HEK293 (cell line): ENCODE measurements at regions not wholly inside any gene's neighbourhood (a gene's known extent, or its start where the extent isn't known, plus 50 kb on each side); places are given as distances from the start of the nearest gene placed in this dataset.

Source experiments
- CTCF ChIA-PET: fragments of 350-600 bp; formaldehyde crosslinking; extraction: SDS; loops from one replicate; lab custom pipeline; 2021; ENCODE audit warnings: antibody characterized with exemption; lab: Yijun Ruan, JAX
- POLR2A ChIA-PET: fragments of 300-600 bp; formaldehyde crosslinking; extraction: SDS; loops from one replicate; lab custom pipeline; 2020; ENCODE audit warnings: antibody characterized with exemption, inconsistent platforms; lab: Yijun Ruan, JAX
- H3K27ac ChIP-seq: fragments of 200-500 bp; sonication (Bioruptor generic); 2 replicates; pipeline ENCODE4 v1.5.1; 2014; ENCODE audit warnings: low read depth, low read length, control low read depth, inconsistent platforms; ENCODE audit errors: extremely low read depth
- H3K36me3 ChIP-seq, 2 experiments: fragments of 200-500 bp in 1 of 2; sonication (Bioruptor generic) in 1 of 2; 1 replicate in 1 of 2; 2 replicates in 1 of 2; pipeline ENCODE4 v1.5.1; 2014 to 2017; ENCODE audit warnings: inconsistent platforms in 2 of 2, low read length in 2 of 2; ENCODE audit not compliant: control insufficient read depth in 2 of 2, insufficient read depth in 1 of 2
- H3K4me1 ChIP-seq: fragments of 200-500 bp; sonication (Bioruptor generic); 2 replicates; pipeline ENCODE4 v1.5.1; 2014; ENCODE audit warnings: mild to moderate bottlenecking, low read length, inconsistent platforms; ENCODE audit not compliant: control insufficient read depth, insufficient read depth
- H3K4me3 ChIP-seq: 2 replicates; pipeline ENCODE4 v1.5.1; 2011; ENCODE audit warnings: low read depth, mild to moderate bottlenecking, control low read depth, low read length, moderate library complexity
- H3K9me3 ChIP-seq: fragments of 200-500 bp; sonication (Bioruptor generic); 2 replicates; pipeline ENCODE4 v1.5.1; 2014; ENCODE audit warnings: low read depth, low read length, inconsistent platforms; ENCODE audit not compliant: control insufficient read depth, insufficient read depth
- BCL11B ChIP-seq: fragments of 450-650 bp; formaldehyde crosslinking; IDR thresholded peaks from 2 replicates; pipeline ENCODE4 v1.5.1; 2016; ENCODE audit warnings: low read depth, missing biosample characterization, missing genetic modification characterization
- GLIS1 ChIP-seq: fragments of 450-650 bp; formaldehyde crosslinking; IDR thresholded peaks from 2 replicates; pipeline ENCODE4 v1.5.1; 2016; ENCODE audit warnings: missing biosample characterization, missing genetic modification characterization
- IKZF3 ChIP-seq: fragments of 450-650 bp; IDR thresholded peaks from 2 replicates; pipeline ENCODE4 v1.5.0; 2018; ENCODE audit warnings: missing biosample characterization, mild to moderate bottlenecking, missing genetic modification characterization, moderate library complexity
- KLF10 ChIP-seq: fragments of 450-650 bp; IDR thresholded peaks from 2 replicates; pipeline ENCODE4 v1.5.1; 2018; ENCODE audit warnings: missing biosample characterization, mild to moderate bottlenecking, missing genetic modification characterization
- OSR2 ChIP-seq: fragments of 450-650 bp; formaldehyde crosslinking; IDR thresholded peaks from 2 replicates; pipeline ENCODE4 v1.5.1; 2016; ENCODE audit warnings: missing biosample characterization, missing genetic modification characterization
- ZFHX2 ChIP-seq: fragments of 450-650 bp; formaldehyde crosslinking; conservative IDR thresholded peaks from 2 replicates; pipeline ENCODE4 v1.5.1; 2016; ENCODE audit warnings: missing biosample characterization, missing genetic modification characterization
- ZNF114 ChIP-seq: fragments of 450-650 bp; formaldehyde crosslinking; IDR thresholded peaks from 2 replicates; pipeline ENCODE4 v1.5.0; 2017; ENCODE audit warnings: missing biosample characterization, missing genetic modification characterization
- ZNF140 ChIP-seq: fragments of 450-650 bp; formaldehyde crosslinking; IDR thresholded peaks from 2 replicates; pipeline ENCODE4 v1.5.1; 2016; ENCODE audit warnings: missing biosample characterization, missing genetic modification characterization
- ZNF175 ChIP-seq: fragments of 450-650 bp; formaldehyde crosslinking; IDR thresholded peaks from 2 replicates; pipeline ENCODE4 v1.5.1; 2016; ENCODE audit warnings: missing biosample characterization, missing genetic modification characterization
- ZNF211 ChIP-seq: fragments of 450-650 bp; formaldehyde crosslinking; IDR thresholded peaks from 2 replicates; pipeline ENCODE4 v1.5.1; 2016; ENCODE audit warnings: low read depth, missing biosample characterization, missing genetic modification characterization
- ZNF423 ChIP-seq: fragments of 450-650 bp; formaldehyde crosslinking; IDR thresholded peaks from 2 replicates; pipeline ENCODE4 v1.5.1; 2016; ENCODE audit warnings: missing biosample characterization, missing genetic modification characterization
- ZNF621 ChIP-seq: fragments of 450-650 bp; formaldehyde crosslinking; IDR thresholded peaks from 2 replicates; pipeline ENCODE4 v1.5.1; 2017; ENCODE audit warnings: missing biosample characterization, missing genetic modification characterization
- ZNF830 ChIP-seq: fragments of 450-650 bp; IDR thresholded peaks from 2 replicates; pipeline ENCODE4 v1.5.0; 2018; ENCODE audit warnings: missing biosample characterization, missing genetic modification characterization, low read depth, mild to moderate bottlenecking, moderate library complexity
- TF ChIP-seq, protein P1 (sequence below): fragments of 450-650 bp; formaldehyde crosslinking; IDR thresholded peaks from 2 replicates; pipeline ENCODE4 v1.5.1; 2016; ENCODE audit warnings: missing biosample characterization, missing genetic modification characterization
- TF ChIP-seq, protein P2 (sequence below): fragments of 450-650 bp; formaldehyde crosslinking; IDR thresholded peaks from 2 replicates; pipeline ENCODE4 v1.5.1; 2016; ENCODE audit warnings: missing biosample characterization, missing genetic modification characterization
- TF ChIP-seq, protein P3 (sequence below): fragments of 450-650 bp; formaldehyde crosslinking; IDR thresholded peaks from 2 replicates; pipeline ENCODE4 v1.5.1; 2016; ENCODE audit warnings: missing biosample characterization, missing genetic modification characterization
- TF ChIP-seq, protein P4 (sequence below): fragments of 450-650 bp; formaldehyde crosslinking; conservative IDR thresholded peaks from 2 replicates; pipeline ENCODE4 v1.5.1; 2016; ENCODE audit warnings: low read depth, missing biosample characterization, missing genetic modification characterization
- TF ChIP-seq, protein P5 (sequence below): fragments of 450-650 bp; formaldehyde crosslinking; IDR thresholded peaks from 2 replicates; pipeline ENCODE4 v1.5.1; 2016; ENCODE audit warnings: missing biosample characterization, missing genetic modification characterization

DNA sequence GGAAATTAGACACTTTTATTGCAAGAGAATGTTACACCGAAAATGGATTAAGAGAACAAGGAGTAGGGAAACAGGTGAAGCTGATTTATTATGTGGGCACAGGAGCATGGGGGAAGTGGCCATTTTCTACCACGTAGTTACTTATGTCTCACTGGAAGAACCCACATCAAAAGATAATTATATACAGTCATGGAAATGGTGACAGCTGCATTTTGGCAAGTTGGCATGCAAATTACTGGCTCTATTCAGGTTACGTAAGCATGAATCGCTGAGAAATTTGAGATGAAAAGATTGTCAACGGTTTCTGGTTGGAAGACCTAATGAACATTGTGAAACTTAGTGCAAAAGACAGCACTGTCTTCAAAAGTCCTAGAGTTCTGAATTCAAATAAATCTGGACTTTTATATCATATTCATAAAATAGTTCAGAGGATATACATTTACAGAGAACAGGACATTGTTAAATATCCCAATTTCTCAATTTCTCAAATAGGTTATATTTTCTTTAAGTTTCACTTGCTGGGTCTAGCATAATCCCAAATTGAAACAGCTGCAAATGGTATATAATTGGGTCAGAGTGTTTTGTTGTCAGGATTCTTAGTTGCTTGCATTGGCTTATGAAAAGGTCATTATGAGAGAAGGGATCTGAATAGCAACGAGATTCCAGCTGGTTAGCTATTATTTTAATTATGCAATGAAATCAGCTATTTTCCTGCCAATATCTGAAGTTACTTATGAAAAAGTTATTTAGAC is 567.8 kb downstream of the ZPLD1 start:
- ChIA-PET CTCF (no interaction called here), POLR2A (no interaction called here)
- no peaks in the 10 kb centered on the region for H3K36me3 ChIP-seq
- no peak overlapping the region for H3K4me3 ChIP-seq
- no peaks in the 10 kb centered on the region for H3K4me1 ChIP-seq
- H3K27ac ChIP-seq, result no peak overlapping the region
- TF ChIP-seq ZNF830 (tag by site-specific recombination), result no peak
- TF ChIP-seq ZNF211 (tag by site-specific recombination), result no peak
- TF ChIP-seq, protein P1, sequence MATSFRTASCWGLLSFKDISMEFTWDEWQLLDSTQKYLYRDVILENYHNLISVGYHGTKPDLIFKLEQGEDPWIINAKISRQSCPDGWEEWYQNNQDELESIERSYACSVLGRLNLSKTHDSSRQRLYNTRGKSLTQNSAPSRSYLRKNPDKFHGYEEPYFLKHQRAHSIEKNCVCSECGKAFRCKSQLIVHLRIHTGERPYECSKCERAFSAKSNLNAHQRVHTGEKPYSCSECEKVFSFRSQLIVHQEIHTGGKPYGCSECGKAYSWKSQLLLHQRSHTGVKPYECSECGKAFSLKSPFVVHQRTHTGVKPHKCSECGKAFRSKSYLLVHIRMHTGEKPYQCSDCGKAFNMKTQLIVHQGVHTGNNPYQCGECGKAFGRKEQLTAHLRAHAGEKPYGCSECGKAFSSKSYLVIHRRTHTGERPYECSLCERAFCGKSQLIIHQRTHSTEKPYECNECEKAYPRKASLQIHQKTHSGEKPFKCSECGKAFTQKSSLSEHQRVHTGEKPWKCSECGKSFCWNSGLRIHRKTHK, result no peak
- no peak for TF ChIP-seq ZNF621 (tag by site-specific recombination)
- TF ChIP-seq IKZF3 (tag by site-specific recombination), result no peak
- TF ChIP-seq, protein P2, sequence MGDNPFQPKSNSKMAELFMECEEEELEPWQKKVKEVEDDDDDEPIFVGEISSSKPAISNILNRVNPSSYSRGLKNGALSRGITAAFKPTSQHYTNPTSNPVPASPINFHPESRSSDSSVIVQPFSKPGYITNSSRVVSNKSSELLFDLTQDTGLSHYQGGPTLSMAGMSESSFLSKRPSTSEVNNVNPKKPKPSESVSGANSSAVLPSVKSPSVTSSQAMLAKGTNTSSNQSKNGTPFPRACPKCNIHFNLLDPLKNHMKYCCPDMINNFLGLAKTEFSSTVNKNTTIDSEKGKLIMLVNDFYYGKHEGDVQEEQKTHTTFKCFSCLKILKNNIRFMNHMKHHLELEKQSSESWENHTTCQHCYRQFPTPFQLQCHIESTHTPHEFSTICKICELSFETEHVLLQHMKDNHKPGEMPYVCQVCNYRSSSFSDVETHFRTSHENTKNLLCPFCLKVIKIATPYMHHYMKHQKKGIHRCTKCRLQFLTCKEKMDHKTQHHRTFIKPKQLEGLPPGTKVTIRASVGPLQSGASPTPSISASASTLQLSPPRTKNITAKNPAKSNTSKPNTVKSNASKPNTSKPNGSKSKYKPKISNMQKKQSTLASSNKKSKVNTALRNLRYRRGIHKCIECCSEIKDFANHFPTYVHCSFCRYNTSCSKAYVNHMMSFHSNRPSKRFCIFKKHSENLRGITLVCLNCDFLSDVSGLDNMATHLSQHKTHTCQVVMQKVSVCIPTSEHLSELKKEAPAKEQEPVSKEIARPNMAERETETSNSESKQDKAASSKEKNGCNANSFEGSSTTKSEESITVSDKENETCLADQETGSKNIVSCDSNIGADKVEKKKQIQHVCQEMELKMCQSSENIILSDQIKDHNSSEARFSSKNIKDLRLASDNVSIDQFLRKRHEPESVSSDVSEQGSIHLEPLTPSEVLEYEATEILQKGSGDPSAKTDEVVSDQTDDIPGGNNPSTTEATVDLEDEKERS (tag by site-specific recombination), result no peak
- TF ChIP-seq, protein P3, sequence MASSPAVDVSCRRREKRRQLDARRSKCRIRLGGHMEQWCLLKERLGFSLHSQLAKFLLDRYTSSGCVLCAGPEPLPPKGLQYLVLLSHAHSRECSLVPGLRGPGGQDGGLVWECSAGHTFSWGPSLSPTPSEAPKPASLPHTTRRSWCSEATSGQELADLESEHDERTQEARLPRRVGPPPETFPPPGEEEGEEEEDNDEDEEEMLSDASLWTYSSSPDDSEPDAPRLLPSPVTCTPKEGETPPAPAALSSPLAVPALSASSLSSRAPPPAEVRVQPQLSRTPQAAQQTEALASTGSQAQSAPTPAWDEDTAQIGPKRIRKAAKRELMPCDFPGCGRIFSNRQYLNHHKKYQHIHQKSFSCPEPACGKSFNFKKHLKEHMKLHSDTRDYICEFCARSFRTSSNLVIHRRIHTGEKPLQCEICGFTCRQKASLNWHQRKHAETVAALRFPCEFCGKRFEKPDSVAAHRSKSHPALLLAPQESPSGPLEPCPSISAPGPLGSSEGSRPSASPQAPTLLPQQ (tag by site-specific recombination), result no peak
- TF ChIP-seq ZNF423, result no peak
- TF ChIP-seq ZFHX2 (tag by site-specific recombination), result no peak
- TF ChIP-seq GLIS1 (tag by site-specific recombination), result no peak
- no peak for TF ChIP-seq ZNF114
- no peak for TF ChIP-seq OSR2
- no peak for TF ChIP-seq ZNF175 (tag by site-specific recombination)
- TF ChIP-seq BCL11B, result no peak
- TF ChIP-seq ZNF140 (tag by site-specific recombination), result no peak
- TF ChIP-seq, protein P4, sequence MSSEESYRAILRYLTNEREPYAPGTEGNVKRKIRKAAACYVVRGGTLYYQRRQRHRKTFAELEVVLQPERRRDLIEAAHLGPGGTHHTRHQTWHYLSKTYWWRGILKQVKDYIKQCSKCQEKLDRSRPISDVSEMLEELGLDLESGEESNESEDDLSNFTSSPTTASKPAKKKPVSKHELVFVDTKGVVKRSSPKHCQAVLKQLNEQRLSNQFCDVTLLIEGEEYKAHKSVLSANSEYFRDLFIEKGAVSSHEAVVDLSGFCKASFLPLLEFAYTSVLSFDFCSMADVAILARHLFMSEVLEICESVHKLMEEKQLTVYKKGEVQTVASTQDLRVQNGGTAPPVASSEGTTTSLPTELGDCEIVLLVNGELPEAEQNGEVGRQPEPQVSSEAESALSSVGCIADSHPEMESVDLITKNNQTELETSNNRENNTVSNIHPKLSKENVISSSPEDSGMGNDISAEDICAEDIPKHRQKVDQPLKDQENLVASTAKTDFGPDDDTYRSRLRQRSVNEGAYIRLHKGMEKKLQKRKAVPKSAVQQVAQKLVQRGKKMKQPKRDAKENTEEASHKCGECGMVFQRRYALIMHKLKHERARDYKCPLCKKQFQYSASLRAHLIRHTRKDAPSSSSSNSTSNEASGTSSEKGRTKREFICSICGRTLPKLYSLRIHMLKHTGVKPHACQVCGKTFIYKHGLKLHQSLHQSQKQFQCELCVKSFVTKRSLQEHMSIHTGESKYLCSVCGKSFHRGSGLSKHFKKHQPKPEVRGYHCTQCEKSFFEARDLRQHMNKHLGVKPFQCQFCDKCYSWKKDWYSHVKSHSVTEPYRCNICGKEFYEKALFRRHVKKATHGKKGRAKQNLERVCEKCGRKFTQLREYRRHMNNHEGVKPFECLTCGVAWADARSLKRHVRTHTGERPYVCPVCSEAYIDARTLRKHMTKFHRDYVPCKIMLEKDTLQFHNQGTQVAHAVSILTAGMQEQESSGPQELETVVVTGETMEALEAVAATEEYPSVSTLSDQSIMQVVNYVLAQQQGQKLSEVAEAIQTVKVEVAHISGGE, result no peak
- TF ChIP-seq, protein P5, sequence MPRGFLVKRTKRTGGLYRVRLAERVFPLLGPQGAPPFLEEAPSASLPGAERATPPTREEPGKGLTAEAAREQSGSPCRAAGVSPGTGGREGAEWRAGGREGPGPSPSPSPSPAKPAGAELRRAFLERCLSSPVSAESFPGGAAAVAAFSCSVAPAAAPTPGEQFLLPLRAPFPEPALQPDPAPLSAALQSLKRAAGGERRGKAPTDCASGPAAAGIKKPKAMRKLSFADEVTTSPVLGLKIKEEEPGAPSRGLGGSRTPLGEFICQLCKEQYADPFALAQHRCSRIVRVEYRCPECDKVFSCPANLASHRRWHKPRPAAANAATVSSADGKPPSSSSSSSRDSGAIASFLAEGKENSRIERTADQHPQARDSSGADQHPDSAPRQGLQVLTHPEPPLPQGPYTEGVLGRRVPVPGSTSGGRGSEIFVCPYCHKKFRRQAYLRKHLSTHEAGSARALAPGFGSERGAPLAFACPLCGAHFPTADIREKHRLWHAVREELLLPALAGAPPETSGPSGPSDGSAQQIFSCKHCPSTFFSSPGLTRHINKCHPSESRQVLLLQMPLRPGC (tag by site-specific recombination), result no peak
- TF ChIP-seq KLF10, result no peak
- TF ChIP-seq, all 188 proteins: peak for 0
- no peaks in the 10 kb centered on the region for H3K9me3 ChIP-seq
